NB4 (cell line): ENCODE measurements at regions not wholly inside any gene's neighbourhood (a gene's known extent, or its start where the extent isn't known, plus 50 kb on each side); places are given as distances from the start of the nearest gene placed in this dataset.

Source experiments
- DNase-seq: peaks from one replicate; pipeline ENCODE4 v3.0.0; 2010; ENCODE audit warnings: low read depth
- H3K4me3 ChIP-seq: one replicate; pipeline ENCODE4 v1.5.1; 2011; ENCODE audit warnings: mild to moderate bottlenecking, low read depth, low read length, moderate library complexity
- MYC ChIP-seq: IDR thresholded peaks from 2 replicates; pipeline ENCODE4 v1.6.1; 2011; ENCODE audit warnings: low read depth, low read length
- POLR2A ChIP-seq: IDR thresholded peaks from 2 replicates; pipeline ENCODE4 v1.6.1; 2011; ENCODE audit warnings: mild to moderate bottlenecking; ENCODE audit not compliant: insufficient read length; ENCODE audit errors: extremely low read depth
- TF ChIP-seq, protein P1 (sequence below): IDR thresholded peaks from one replicate; pipeline ENCODE4 v1.5.1; 2012; ENCODE audit warnings: low read depth, low read length
- TF ChIP-seq, protein P2 (sequence below): IDR thresholded peaks from 2 replicates; pipeline ENCODE4 v1.6.1; 2011; ENCODE audit warnings: low read depth, low read length

DNA sequence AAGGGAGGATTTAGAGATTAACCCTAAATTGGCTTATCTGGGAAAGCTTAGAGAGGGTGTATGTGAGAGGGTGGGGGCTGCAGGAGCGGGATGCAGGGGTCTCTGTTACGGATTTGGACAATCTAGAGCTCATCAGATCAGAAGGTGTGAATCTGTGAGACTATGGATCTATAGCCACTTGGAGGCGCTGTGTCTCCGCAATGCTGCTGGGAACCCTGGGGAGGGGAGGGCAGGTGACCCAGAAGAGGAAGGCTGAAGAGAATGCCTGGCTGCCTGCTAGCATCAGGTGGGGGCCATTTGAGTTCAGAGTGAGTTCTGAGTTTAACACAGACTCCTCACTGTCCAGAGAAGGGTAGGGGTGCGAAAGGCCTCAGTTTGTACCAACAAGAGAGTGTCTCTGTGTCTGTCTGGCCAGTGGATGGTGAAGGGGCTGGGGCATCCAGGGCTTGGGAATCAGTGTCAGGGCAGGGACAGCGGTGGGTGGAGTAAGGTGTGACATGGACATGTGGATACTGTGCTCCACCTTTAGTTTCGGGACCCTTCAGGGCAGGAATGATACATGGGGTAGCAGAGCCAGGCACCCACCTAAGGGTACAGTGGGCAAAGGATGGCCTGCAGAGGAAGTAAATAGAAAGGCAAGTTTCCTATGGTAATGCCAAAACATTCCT lies 187.3 kb upstream of the PRSS58 start:
- TF ChIP-seq, protein P1, sequence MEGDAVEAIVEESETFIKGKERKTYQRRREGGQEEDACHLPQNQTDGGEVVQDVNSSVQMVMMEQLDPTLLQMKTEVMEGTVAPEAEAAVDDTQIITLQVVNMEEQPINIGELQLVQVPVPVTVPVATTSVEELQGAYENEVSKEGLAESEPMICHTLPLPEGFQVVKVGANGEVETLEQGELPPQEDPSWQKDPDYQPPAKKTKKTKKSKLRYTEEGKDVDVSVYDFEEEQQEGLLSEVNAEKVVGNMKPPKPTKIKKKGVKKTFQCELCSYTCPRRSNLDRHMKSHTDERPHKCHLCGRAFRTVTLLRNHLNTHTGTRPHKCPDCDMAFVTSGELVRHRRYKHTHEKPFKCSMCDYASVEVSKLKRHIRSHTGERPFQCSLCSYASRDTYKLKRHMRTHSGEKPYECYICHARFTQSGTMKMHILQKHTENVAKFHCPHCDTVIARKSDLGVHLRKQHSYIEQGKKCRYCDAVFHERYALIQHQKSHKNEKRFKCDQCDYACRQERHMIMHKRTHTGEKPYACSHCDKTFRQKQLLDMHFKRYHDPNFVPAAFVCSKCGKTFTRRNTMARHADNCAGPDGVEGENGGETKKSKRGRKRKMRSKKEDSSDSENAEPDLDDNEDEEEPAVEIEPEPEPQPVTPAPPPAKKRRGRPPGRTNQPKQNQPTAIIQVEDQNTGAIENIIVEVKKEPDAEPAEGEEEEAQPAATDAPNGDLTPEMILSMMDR, result peak; percentile 68
- TF ChIP-seq, protein P2, sequence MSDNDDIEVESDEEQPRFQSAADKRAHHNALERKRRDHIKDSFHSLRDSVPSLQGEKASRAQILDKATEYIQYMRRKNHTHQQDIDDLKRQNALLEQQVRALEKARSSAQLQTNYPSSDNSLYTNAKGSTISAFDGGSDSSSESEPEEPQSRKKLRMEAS, result no peak
- TF ChIP-seq POLR2A (no peak), MYC (no peak)
- peak; percentile 52 for DNase-seq
- H3K4me3 ChIP-seq, result no peak overlapping the region

GRCh38 chr7:142443216-142444010 lies 185.6 kb upstream of the PRSS58 start:
- TF ChIP-seq POLR2A (no peak), MYC (no peak)
- TF ChIP-seq, protein P2, result no peak
- TF ChIP-seq, protein P1, result no peak

GRCh38 chr7:142442396-142442795 lies 184.5 kb upstream of the PRSS58 start:
- TF ChIP-seq, protein P2, result no peak
- no peak for TF ChIP-seq MYC
- peak; percentile 50 for DNase-seq
- H3K4me3 ChIP-seq, result no peak overlapping the region

More at GRCh38 chr7:142443216-142444010, 185.6 kb upstream of the PRSS58 start:
- peak; percentile 81 for DNase-seq
- no peak overlapping the region for H3K4me3 ChIP-seq

GRCh38 chr7:142440906-142441411 lies 183.1 kb upstream of the PRSS58 start:
- H3K4me3 ChIP-seq, result no peak overlapping the region
- TF ChIP-seq, protein P2, result no peak
- TF ChIP-seq POLR2A (no peak), MYC (no peak)
- TF ChIP-seq, protein P1, result no peak
- DNase-seq, result peak; percentile 89

GRCh38 chr7:142440219-142440905 lies 182.5 kb upstream of the PRSS58 start:
- TF ChIP-seq POLR2A, result no peak
- no peak for TF ChIP-seq MYC
- TF ChIP-seq, protein P2, result no peak
- TF ChIP-seq, protein P1, result no peak
- no peak overlapping the region for H3K4me3 ChIP-seq
- no peak for DNase-seq

- H3K4me3 ChIP-seq, result no peak overlapping the region
- TF ChIP-seq POLR2A (no peak), MYC (no peak)
- TF ChIP-seq, protein P2, result no peak
- TF ChIP-seq, protein P1, result no peak
- DNase-seq, result peak; percentile 21
These were observed 181.9 kb upstream of the PRSS58 start for GRCh38 chr7:142439739-142440138.
